Caco-2 (cell line): ENCODE measurements at regions not wholly inside any gene's neighbourhood (a gene's known extent, or its start where the extent isn't known, plus 50 kb on each side); places are given as distances from the start of the nearest gene placed in this dataset.

ENCODE experiments used
- BruUV-seq: library from RNA; stranded (reverse); fragments of 400-500 nt; replicated peaks from 2 replicates; lab custom pipeline; 2021; lab: Mats Ljungman, UMichigan
- CTCF ChIA-PET: fragments of 300-600 bp; sonication (Branson Sonifier 250); formaldehyde crosslinking; loops from one replicate; lab custom pipeline; 2022; ENCODE audit warnings: antibody characterized with exemption; lab: Charles Lee
- POLR2A ChIA-PET: fragments of 300-600 bp; sonication (Branson Sonifier 250); formaldehyde crosslinking; loops from one replicate; lab custom pipeline; 2022; ENCODE audit warnings: antibody characterized with exemption; lab: Charles Lee
- DNase-seq, 2 experiments: peaks; one replicate each; pipeline versions ENCODE4 v3.0.0 to v3.0.0-alpha.2; 2020 to 2022
- H3K27me3 ChIP-seq: replicated peaks from 2 replicates; pipeline ENCODE4 v1.6.0; 2011; ENCODE audit warnings: low read length; ENCODE audit not compliant: control insufficient read depth, insufficient read depth
- H3K36me3 ChIP-seq: 2 replicates; pipeline ENCODE4 v1.5.1; 2011; ENCODE audit warnings: low read length; ENCODE audit not compliant: control insufficient read depth, insufficient read depth
- H3K4me1 ChIP-seq: fragments of 250-450 bp; sonication (Bioruptor Pico); 2 replicates; pipeline ENCODE4 v1.5.1; 2020; ENCODE audit warnings: mild to moderate bottlenecking
- H3K4me3 ChIP-seq: 2 replicates; pipeline ENCODE4 v1.5.1; 2011; ENCODE audit warnings: low read depth, mild to moderate bottlenecking, control low read depth, low read length
- H3K9me3 ChIP-seq: fragments of 250-450 bp; sonication (Bioruptor Pico); 2 replicates; pipeline ENCODE4 v1.5.1; 2020; ENCODE audit warnings: mild to moderate bottlenecking, moderate library complexity
- H3K27ac Mint-ChIP-seq: one replicate; pipeline ENCODE4 v1.8.0; 2022; ENCODE audit warnings: mixed read lengths; ENCODE audit not compliant: unreplicated experiment
- H3K27me3 Mint-ChIP-seq: one replicate; pipeline ENCODE4 v1.8.0; 2022; ENCODE audit warnings: mixed read lengths; ENCODE audit not compliant: insufficient read depth, unreplicated experiment
- H3K36me3 Mint-ChIP-seq: one replicate; pipeline ENCODE4 v1.8.0; 2022; ENCODE audit warnings: mild to moderate bottlenecking, mixed read lengths; ENCODE audit not compliant: insufficient read depth, unreplicated experiment
- H3K4me1 Mint-ChIP-seq: one replicate; pipeline ENCODE4 v1.8.0; 2022; ENCODE audit warnings: low read depth, mixed read lengths; ENCODE audit not compliant: unreplicated experiment
- H3K4me3 Mint-ChIP-seq: one replicate; pipeline ENCODE4 v1.8.0; 2022; ENCODE audit warnings: mild to moderate bottlenecking, moderate library complexity, mixed read lengths; ENCODE audit not compliant: unreplicated experiment
- H3K9me3 Mint-ChIP-seq: one replicate; pipeline ENCODE4 v1.8.0; 2022; ENCODE audit warnings: mixed read lengths; ENCODE audit not compliant: unreplicated experiment
- intact Hi-C: fragments of 100-400 bp; cut with micrococcal nuclease; formaldehyde crosslinking; loops from one replicate; pipeline ENCODE4 v1.10.0; 2022; ENCODE audit not compliant: unreplicated experiment
- TF ChIP-seq, protein P1 (sequence below), 2 experiments: fragments of 200-600 bp in 1 of 2; IDR thresholded peaks; 1 replicate in 1 of 2; 2 replicates in 1 of 2; pipeline versions ENCODE4 v1.5.1 to v1.8.0; 2011 to 2022; ENCODE audit warnings: antibody characterized with exemption in 1 of 2, control low read depth in 1 of 2, inconsistent platforms in 1 of 2, low read depth in 1 of 2, low read length in 1 of 2, mild to moderate bottlenecking in 1 of 2, moderate library complexity in 1 of 2; ENCODE audit not compliant: insufficient read depth in 1 of 2, severe bottlenecking in 1 of 2, unreplicated experiment in 1 of 2

DNA sequence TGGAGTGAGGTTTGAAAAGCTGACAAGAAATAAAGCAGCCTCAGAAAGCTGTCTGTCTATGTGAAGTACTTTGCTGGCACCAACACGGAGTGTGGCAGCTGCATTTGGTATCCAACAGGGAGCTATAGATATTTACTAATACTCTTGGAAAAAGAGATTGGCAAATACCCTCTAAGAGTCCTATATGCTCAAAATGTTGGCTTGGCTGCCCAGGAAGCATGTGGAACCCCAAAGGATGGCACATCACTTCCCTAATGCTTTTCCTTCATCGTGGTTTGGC is 398.3 kb downstream of the TLE4 start:
- BruUV-seq, result no TSS peak
- ChIA-PET POLR2A (no interaction called here), CTCF (no interaction called here)
- H3K36me3 Mint-ChIP-seq, result no peaks in the 10 kb centered on the region
- no peaks in the 10 kb centered on the region for H3K9me3 Mint-ChIP-seq
- no peaks in the 10 kb centered on the region for H3K36me3 ChIP-seq
- H3K27me3 Mint-ChIP-seq, result peaks cover 5% of the 10 kb centered on the region
- intact Hi-C loops, result no loop called here
- no peaks in the 10 kb centered on the region for H3K9me3 ChIP-seq
- no peak overlapping the region for H3K4me3 ChIP-seq
- H3K4me1 ChIP-seq, result no peaks in the 10 kb centered on the region
- DNase-seq, result no peak
- TF ChIP-seq, protein P1, sequence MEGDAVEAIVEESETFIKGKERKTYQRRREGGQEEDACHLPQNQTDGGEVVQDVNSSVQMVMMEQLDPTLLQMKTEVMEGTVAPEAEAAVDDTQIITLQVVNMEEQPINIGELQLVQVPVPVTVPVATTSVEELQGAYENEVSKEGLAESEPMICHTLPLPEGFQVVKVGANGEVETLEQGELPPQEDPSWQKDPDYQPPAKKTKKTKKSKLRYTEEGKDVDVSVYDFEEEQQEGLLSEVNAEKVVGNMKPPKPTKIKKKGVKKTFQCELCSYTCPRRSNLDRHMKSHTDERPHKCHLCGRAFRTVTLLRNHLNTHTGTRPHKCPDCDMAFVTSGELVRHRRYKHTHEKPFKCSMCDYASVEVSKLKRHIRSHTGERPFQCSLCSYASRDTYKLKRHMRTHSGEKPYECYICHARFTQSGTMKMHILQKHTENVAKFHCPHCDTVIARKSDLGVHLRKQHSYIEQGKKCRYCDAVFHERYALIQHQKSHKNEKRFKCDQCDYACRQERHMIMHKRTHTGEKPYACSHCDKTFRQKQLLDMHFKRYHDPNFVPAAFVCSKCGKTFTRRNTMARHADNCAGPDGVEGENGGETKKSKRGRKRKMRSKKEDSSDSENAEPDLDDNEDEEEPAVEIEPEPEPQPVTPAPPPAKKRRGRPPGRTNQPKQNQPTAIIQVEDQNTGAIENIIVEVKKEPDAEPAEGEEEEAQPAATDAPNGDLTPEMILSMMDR (IDR thresholded peaks at IDR 0.05; ENCODE audit: insufficient read depth in 1 of 2, low read depth in 1 of 2, low read length in 1 of 2, severe bottlenecking in 1 of 2, unreplicated experiment in 1 of 2), result no peak
- no peak overlapping the region for H3K4me3 Mint-ChIP-seq
- no peaks in the 10 kb centered on the region for H3K27me3 ChIP-seq
- no peak overlapping the region for H3K27ac Mint-ChIP-seq
- H3K4me1 Mint-ChIP-seq, result no peaks in the 10 kb centered on the region

DNA sequence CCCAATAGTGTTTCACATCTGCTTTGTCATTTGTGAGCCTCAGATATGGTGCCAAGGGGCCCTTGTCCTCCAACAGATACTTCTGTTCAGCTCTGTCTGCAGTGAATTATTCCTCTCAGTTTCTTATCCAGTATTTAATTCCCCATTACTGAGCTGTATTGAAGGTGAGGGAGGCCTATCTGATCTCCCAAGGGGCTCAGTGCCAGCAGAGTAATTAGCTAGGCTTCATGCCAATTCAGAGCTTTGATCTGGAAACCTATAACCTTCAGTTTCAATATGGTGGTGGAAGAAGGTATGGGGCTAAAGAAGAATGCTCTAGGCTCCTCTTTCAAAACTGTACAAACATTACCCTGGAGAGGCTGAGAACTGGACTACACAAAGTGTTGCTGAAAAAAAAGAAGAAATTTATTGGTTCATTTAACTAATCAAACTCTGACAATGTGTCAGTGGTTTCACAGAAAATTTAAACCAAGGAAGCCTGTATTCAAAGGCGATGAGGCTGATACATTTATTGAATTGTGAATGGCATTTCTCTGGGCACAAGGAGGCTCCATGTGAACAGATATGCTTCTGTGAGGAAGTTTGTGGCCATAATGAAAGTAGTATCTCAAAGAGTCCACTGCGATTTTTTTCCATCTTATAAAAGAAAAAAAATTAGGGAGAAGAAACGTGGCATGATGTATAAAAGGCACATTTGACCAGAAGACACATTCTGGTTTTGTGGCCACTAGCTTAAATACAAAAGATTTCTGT is 397.8 kb downstream of the TLE4 start:
- Mint-ChIP-seq H3K4me1 (no peaks in the 10 kb centered on the region), H3K4me3 (no peak overlapping the region), H3K27me3 (peaks cover 5% of the 10 kb centered on the region), H3K27ac (no peak overlapping the region), H3K9me3 (no peaks in the 10 kb centered on the region), H3K36me3 (no peaks in the 10 kb centered on the region)
- intact Hi-C loops, result no loop called here
- Histone ChIP-seq H3K36me3 (no peaks in the 10 kb centered on the region), H3K4me3 (no peak overlapping the region), H3K9me3 (no peaks in the 10 kb centered on the region), H3K4me1 (no peaks in the 10 kb centered on the region), H3K27me3 (no peaks in the 10 kb centered on the region)
- TF ChIP-seq, protein P1 (IDR thresholded peaks at IDR 0.05; ENCODE audit: insufficient read depth in 1 of 2, low read depth in 1 of 2, low read length in 1 of 2, severe bottlenecking in 1 of 2, unreplicated experiment in 1 of 2), result no peak
- POLR2A ChIA-PET, result no interaction called here
- CTCF ChIA-PET, result no interaction called here
- BruUV-seq, result no TSS peak
- DNase-seq, result no peak

DNA sequence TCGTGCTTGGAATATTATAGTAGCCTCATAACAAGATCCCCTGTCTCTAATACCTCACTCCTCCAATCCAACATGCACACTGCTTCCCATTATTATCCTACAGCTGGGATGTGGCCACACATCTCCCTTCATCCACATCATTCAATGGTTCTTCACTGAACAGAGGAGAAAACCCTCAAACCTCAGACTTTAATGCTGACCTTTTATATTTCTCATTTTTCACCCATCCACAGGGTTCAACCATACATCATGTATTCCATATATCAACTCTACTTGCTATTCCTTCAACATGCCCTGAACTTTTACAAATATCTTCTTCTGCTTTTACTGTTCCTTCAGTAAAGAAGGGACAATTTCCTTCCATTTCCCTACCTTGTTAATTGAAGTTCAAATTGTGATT is 396.8 kb downstream of the TLE4 start:
- DNase-seq, result no peak
- no peaks in the 10 kb centered on the region for H3K9me3 ChIP-seq
- H3K4me1 ChIP-seq, result no peaks in the 10 kb centered on the region
- no peaks in the 10 kb centered on the region for H3K9me3 Mint-ChIP-seq
- H3K36me3 Mint-ChIP-seq, result no peaks in the 10 kb centered on the region
- CTCF ChIA-PET, result no interaction called here
- H3K27ac Mint-ChIP-seq, result no peak overlapping the region
- no peaks in the 10 kb centered on the region for H3K4me1 Mint-ChIP-seq
- H3K36me3 ChIP-seq, result no peaks in the 10 kb centered on the region
- intact Hi-C loops, result no loop called here
- POLR2A ChIA-PET, result no interaction called here
- no peak overlapping the region for H3K4me3 Mint-ChIP-seq
- no TSS peak for BruUV-seq
- H3K4me3 ChIP-seq, result no peak overlapping the region
- H3K27me3 ChIP-seq, result no peaks in the 10 kb centered on the region
- TF ChIP-seq, protein P1 (IDR thresholded peaks at IDR 0.05; ENCODE audit: insufficient read depth in 1 of 2, low read depth in 1 of 2, low read length in 1 of 2, severe bottlenecking in 1 of 2, unreplicated experiment in 1 of 2), result no peak
- H3K27me3 Mint-ChIP-seq, result peaks cover 5% of the 10 kb centered on the region
